Nephron (organoid): ENCODE measurements at regions not wholly inside any gene's neighbourhood (a gene's known extent, or its start where the extent isn't known, plus 50 kb on each side); places are given as distances from the start of the nearest gene placed in this dataset.

Experiments used
- H3K27ac Mint-ChIP-seq, 3 experiments: 2 replicates each; pipeline ENCODE4 v1.8.0; 2020; ENCODE audit warnings: mixed read lengths in 3 of 3, mild to moderate bottlenecking in 2 of 3, moderate library complexity in 1 of 3
- H3K27me3 Mint-ChIP-seq: 2 replicates; pipeline ENCODE4 v1.8.0; 2021; ENCODE audit warnings: low read depth, mild to moderate bottlenecking, moderate library complexity, mixed read lengths
- H3K36me3 Mint-ChIP-seq: 2 replicates; pipeline ENCODE4 v1.8.0; 2020; ENCODE audit warnings: low read depth, mixed read lengths
- H3K4me1 Mint-ChIP-seq: 2 replicates; pipeline ENCODE4 v1.8.0; 2020; ENCODE audit warnings: mixed read lengths
- H3K4me3 Mint-ChIP-seq, 3 experiments: 2 replicates each; pipeline ENCODE4 v1.8.0; 2020; ENCODE audit warnings: mild to moderate bottlenecking in 3 of 3, mixed read lengths in 3 of 3, moderate library complexity in 2 of 3
- H3K9me3 Mint-ChIP-seq: 2 replicates; pipeline ENCODE4 v1.8.0; 2020; ENCODE audit warnings: mixed read lengths
- TF ChIP-seq, protein P1 (sequence below), 3 experiments: fragments of 200-600 bp; sonication (generic); IDR thresholded peaks; one replicate each; pipeline ENCODE4 v1.5.0; 2021; ENCODE audit warnings: antibody characterized with exemption in 3 of 3; ENCODE audit not compliant: unreplicated experiment in 3 of 3

DNA sequence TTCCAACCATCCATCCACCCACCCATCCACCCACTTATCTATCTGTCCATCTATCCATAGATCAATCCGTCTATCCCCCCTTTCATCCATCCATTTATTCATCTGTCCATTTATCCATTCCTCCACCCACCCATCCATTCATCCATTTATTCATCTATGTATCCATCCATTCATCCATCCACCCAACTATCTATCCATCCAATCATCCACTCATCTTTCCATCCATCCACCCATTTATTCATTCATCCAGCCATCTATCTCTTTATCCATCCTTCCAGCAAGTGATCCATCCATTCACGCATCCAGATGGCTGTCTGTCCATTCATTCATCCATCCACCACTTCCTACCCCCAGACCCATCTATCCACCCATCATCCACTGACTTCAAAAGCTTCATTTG lies 84.0 kb upstream of the CD99 start:
- TF ChIP-seq, protein P1, sequence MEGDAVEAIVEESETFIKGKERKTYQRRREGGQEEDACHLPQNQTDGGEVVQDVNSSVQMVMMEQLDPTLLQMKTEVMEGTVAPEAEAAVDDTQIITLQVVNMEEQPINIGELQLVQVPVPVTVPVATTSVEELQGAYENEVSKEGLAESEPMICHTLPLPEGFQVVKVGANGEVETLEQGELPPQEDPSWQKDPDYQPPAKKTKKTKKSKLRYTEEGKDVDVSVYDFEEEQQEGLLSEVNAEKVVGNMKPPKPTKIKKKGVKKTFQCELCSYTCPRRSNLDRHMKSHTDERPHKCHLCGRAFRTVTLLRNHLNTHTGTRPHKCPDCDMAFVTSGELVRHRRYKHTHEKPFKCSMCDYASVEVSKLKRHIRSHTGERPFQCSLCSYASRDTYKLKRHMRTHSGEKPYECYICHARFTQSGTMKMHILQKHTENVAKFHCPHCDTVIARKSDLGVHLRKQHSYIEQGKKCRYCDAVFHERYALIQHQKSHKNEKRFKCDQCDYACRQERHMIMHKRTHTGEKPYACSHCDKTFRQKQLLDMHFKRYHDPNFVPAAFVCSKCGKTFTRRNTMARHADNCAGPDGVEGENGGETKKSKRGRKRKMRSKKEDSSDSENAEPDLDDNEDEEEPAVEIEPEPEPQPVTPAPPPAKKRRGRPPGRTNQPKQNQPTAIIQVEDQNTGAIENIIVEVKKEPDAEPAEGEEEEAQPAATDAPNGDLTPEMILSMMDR (IDR thresholded peaks at IDR 0.05; ENCODE audit: unreplicated experiment in 3 of 3) = no peak
- H3K27ac Mint-ChIP-seq = peak overlapping the region in 1 of 3 experiments; percentile 4
- peak overlapping the region; percentile 59 to 96 (median 92) for H3K4me3 Mint-ChIP-seq
- peaks cover 27% of the 10 kb centered on the region for H3K36me3 Mint-ChIP-seq
- peaks cover 3% of the 10 kb centered on the region for H3K27me3 Mint-ChIP-seq
- H3K4me1 Mint-ChIP-seq = peaks cover 9% of the 10 kb centered on the region
- H3K9me3 Mint-ChIP-seq = peaks cover 4% of the 10 kb centered on the region

DNA sequence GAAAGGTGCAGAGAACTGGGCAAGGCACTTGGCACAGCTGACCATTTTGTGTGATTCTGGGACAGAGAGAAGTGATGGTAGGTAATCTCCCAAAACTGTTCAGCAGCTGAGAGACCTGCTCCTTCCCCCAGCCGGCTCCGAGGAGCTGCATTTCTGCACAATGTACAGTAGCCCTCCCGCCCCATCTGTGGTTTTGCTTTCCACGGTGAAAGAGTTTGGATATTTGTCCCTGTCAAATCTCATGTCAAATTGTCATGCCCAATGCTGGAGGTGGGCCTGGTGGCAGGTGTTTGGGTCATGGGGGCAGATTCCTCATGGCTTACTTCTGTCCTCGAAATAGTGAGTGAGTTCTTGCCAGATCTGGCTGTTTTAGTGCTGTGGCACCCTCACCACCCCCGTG lies 90.5 kb upstream of the CD99 start:
- Mint-ChIP-seq H3K27me3 (no peaks in the 10 kb centered on the region), H3K36me3 (peaks cover 40% of the 10 kb centered on the region), H3K9me3 (no peaks in the 10 kb centered on the region), H3K27ac (no peak overlapping the region), H3K4me3 (no peak overlapping the region), H3K4me1 (no peaks in the 10 kb centered on the region)
- TF ChIP-seq, protein P1 (IDR thresholded peaks at IDR 0.05; ENCODE audit: unreplicated experiment in 3 of 3) = no peak

DNA sequence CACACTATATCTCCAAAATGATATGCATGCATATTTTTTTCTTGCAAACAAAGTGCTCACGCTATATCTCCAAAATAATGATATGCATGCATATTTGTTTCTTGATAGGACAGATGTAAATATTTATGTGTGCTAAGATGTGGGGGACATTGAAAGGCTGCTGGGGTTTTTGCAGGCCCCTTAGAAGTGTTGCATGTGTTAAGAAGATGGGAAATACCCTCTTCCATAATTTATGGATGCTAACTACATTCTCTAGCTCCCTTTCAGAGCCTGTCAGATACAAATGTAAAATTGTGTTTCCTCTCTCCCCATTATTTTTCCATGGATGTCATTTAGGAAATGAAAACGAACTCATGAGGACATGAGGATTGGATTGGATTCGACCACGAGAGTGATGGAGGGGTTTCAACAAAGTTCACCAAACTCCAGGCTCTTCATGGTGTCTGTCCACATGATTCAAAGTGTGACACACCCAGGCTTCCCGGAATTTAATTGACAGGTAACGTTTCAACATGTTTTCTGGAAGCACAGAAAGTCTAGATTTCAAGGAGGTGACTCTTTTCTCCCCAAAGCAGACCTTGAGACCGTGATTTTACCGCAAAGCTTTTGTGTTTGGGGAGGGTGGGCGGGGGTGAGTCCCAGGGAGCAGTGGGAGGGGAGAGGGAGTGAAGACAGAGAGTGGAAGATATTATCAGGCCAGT lies 94.4 kb upstream of the CD99 start:
- H3K9me3 Mint-ChIP-seq = no peaks in the 10 kb centered on the region
- H3K27me3 Mint-ChIP-seq = peaks cover 3% of the 10 kb centered on the region
- H3K27ac Mint-ChIP-seq = no peak overlapping the region
- peaks cover 36% of the 10 kb centered on the region for H3K36me3 Mint-ChIP-seq
- peaks cover 5% of the 10 kb centered on the region for H3K4me1 Mint-ChIP-seq
- TF ChIP-seq, protein P1 (IDR thresholded peaks at IDR 0.05; ENCODE audit: unreplicated experiment in 3 of 3) = no peak
- H3K4me3 Mint-ChIP-seq = no peak overlapping the region

DNA sequence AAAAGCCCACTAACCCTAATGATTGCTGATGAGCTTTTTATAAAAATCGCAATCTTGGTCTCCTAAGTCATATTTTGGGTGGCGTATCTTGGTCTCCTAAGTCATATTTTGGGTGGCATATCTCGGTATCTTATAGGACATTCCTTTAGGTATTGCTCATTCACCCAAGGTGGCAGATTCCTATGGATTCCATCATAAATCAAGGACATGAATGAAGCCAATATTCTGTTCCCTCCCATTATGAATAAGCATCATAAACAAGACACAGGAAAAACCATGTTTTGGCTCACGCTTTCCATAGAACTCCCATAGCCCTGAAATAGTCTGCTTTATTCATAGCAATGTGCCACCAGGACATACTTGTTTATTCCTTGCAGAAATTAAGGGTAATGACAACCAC lies 95.0 kb upstream of the CD99 start:
- Mint-ChIP-seq H3K27me3 (peaks cover 3% of the 10 kb centered on the region), H3K36me3 (peaks cover 32% of the 10 kb centered on the region), H3K4me3 (no peak overlapping the region), H3K9me3 (no peaks in the 10 kb centered on the region), H3K27ac (no peak overlapping the region), H3K4me1 (peaks cover 5% of the 10 kb centered on the region)
- TF ChIP-seq, protein P1 (IDR thresholded peaks at IDR 0.05; ENCODE audit: unreplicated experiment in 3 of 3) = no peak

DNA sequence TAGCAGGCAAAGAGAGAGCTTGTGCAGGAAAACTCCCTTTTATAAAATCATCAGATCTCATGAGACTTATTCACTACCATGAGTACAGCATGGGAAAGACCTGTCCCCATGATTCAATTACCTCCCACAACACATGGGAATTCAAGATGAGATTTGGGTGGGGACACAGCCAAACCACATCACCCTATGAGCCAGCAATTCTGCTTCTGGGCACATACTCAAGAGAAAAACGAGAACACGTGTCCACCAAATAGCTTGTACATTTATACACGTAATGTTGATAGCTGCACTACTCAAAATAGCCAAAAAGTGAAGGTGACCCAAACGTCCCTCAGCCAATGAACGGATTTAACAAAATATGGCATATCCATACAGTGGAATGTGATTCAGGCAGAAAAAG lies 94.5 kb upstream of the DHRSX start:
- peaks cover 5% of the 10 kb centered on the region for H3K4me1 Mint-ChIP-seq
- TF ChIP-seq, protein P1 (IDR thresholded peaks at IDR 0.05; ENCODE audit: unreplicated experiment in 3 of 3) = no peak
- peaks cover 3% of the 10 kb centered on the region for H3K27me3 Mint-ChIP-seq
- no peaks in the 10 kb centered on the region for H3K9me3 Mint-ChIP-seq
- H3K27ac Mint-ChIP-seq = no peak overlapping the region
- no peak overlapping the region for H3K4me3 Mint-ChIP-seq
- peaks cover 24% of the 10 kb centered on the region for H3K36me3 Mint-ChIP-seq

DNA sequence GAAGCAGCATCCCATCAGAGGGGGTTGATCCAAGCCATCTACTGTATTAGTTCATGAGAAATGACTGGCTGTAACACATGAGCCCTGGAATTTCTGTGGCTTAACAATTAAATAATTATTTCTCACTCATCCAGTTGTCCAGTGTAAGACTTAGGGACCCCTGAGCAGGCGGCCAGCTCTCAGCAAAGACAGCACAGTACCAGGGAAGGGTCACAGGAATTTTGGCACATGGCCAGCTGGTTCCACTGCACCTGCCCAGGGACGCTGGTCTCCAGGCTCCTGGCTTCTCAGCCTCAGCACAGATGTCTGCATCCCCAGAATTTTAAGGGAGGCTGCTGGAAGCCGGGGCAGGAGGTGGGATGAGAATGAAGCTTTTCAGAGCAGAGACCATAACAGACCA lies 93.7 kb upstream of the DHRSX start:
- no peak overlapping the region for H3K4me3 Mint-ChIP-seq
- peaks cover 5% of the 10 kb centered on the region for H3K4me1 Mint-ChIP-seq
- TF ChIP-seq, protein P1 (IDR thresholded peaks at IDR 0.05; ENCODE audit: unreplicated experiment in 3 of 3) = no peak
- no peaks in the 10 kb centered on the region for H3K9me3 Mint-ChIP-seq
- peaks cover 18% of the 10 kb centered on the region for H3K36me3 Mint-ChIP-seq
- no peak overlapping the region for H3K27ac Mint-ChIP-seq
- peaks cover 3% of the 10 kb centered on the region for H3K27me3 Mint-ChIP-seq
